ENCODE measurements at regions not wholly inside any gene's neighbourhood (a gene's known extent, or its start where the extent isn't known, plus 50 kb on each side); places are given as distances from the start of the nearest gene placed in this dataset.

DNA sequence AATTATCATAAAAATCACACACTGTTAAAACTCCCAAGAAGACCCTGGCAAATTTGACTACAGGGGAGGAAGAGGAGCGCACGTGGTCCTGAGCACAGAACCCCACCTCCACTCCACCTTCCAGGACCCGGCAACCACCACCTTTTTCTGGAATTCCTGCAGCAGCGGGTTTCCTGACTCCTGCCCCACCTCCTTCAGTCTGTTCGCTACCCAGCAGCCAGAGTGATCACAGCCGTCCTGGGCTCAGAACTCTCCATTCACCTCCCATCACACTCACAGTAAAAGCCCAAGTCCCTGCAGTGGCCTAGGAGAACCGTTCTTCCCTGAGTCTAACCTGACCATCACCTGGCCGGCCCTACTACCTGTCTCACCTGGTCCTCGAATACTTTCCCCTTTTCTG is 107.4 kb upstream of the FAM204A start:
- ChIA-PET CTCF (interaction anchor here (2.0 kb wide), 1 partner anchor 10 kb away, joined by 13 read pairs; no protein-coding TSS in a partner anchor), POLR2A (no interaction called here)
- Mint-ChIP-seq H3K27ac (no peak overlapping the region), H3K9me3 (peaks cover 3% of the 10 kb centered on the region), H3K36me3 (ENCODE audit: low read depth) (no peaks in the 10 kb centered on the region), H3K4me3 (no peak overlapping the region), H3K4me1 (ENCODE audit: low read depth) (no peaks in the 10 kb centered on the region), H3K27me3 (peaks cover 12% of the 10 kb centered on the region)
- TF ChIP-seq, protein P1, sequence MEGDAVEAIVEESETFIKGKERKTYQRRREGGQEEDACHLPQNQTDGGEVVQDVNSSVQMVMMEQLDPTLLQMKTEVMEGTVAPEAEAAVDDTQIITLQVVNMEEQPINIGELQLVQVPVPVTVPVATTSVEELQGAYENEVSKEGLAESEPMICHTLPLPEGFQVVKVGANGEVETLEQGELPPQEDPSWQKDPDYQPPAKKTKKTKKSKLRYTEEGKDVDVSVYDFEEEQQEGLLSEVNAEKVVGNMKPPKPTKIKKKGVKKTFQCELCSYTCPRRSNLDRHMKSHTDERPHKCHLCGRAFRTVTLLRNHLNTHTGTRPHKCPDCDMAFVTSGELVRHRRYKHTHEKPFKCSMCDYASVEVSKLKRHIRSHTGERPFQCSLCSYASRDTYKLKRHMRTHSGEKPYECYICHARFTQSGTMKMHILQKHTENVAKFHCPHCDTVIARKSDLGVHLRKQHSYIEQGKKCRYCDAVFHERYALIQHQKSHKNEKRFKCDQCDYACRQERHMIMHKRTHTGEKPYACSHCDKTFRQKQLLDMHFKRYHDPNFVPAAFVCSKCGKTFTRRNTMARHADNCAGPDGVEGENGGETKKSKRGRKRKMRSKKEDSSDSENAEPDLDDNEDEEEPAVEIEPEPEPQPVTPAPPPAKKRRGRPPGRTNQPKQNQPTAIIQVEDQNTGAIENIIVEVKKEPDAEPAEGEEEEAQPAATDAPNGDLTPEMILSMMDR (IDR thresholded peaks at IDR 0.05), result no peak
- ATAC-seq, result no peak
- intact Hi-C loops (cut with micrococcal nuclease), result no loop called here
- no peak for DNase-seq

- intact Hi-C loops (cut with micrococcal nuclease), result no loop called here
- no peaks in the 10 kb centered on the region for H3K36me3 Mint-ChIP-seq (ENCODE audit: low read depth)
- H3K4me3 Mint-ChIP-seq, result no peak overlapping the region
- H3K9me3 Mint-ChIP-seq, result peaks cover 3% of the 10 kb centered on the region
- no peak for ATAC-seq
- CTCF ChIA-PET, result no interaction called here
- DNase-seq, result no peak
- POLR2A ChIA-PET, result no interaction called here
- peaks cover 12% of the 10 kb centered on the region for H3K27me3 Mint-ChIP-seq
- no peak overlapping the region for H3K27ac Mint-ChIP-seq
- TF ChIP-seq, protein P1 (IDR thresholded peaks at IDR 0.05), result no peak
- H3K4me1 Mint-ChIP-seq (ENCODE audit: low read depth), result no peaks in the 10 kb centered on the region
These were observed 106.6 kb upstream of the FAM204A start for GRCh38 chr10:118448744-118449143.

- ATAC-seq (no peak), DNase-seq (no peak)
- Mint-ChIP-seq H3K9me3 (peaks cover 3% of the 10 kb centered on the region), H3K36me3 (ENCODE audit: low read depth) (no peaks in the 10 kb centered on the region), H3K27ac (no peak overlapping the region), H3K4me3 (no peak overlapping the region), H3K4me1 (ENCODE audit: low read depth) (no peaks in the 10 kb centered on the region), H3K27me3 (peaks cover 15% of the 10 kb centered on the region)
- ChIA-PET CTCF (interaction anchor here (1.2 to 1.3 kb wide), 2 partner anchors 10 to 12 kb away, joined by 3 to 5 read pairs; no protein-coding TSS in a partner anchor), POLR2A (interaction anchor here (1.0 kb wide), 1 partner anchor 14 kb away, joined by 3 read pairs; no protein-coding TSS in a partner anchor)
- intact Hi-C loops (cut with micrococcal nuclease), result no loop called here
- TF ChIP-seq, protein P1 (IDR thresholded peaks at IDR 0.05), result no peak
These were observed 105.5 kb upstream of the FAM204A start for GRCh38 chr10:118447478-118448270.

GRCh38 chr10:118445535-118445934 is 103.4 kb upstream of the FAM204A start:
- TF ChIP-seq, protein P1 (IDR thresholded peaks at IDR 0.05), result no peak
- H3K36me3 Mint-ChIP-seq (ENCODE audit: low read depth), result no peaks in the 10 kb centered on the region
- intact Hi-C loops (cut with micrococcal nuclease), result no loop called here
- CTCF ChIA-PET, result interaction anchor here (2.2 kb wide), 1 partner anchor 14 kb away, joined by 9 read pairs; no protein-coding TSS in a partner anchor
- no peak overlapping the region for H3K4me3 Mint-ChIP-seq
- no peaks in the 10 kb centered on the region for H3K9me3 Mint-ChIP-seq
- peaks cover 21% of the 10 kb centered on the region for H3K27me3 Mint-ChIP-seq
- no peaks in the 10 kb centered on the region for H3K4me1 Mint-ChIP-seq (ENCODE audit: low read depth)
- H3K27ac Mint-ChIP-seq, result no peak overlapping the region
- ATAC-seq, result no peak
- no peak for DNase-seq
- POLR2A ChIA-PET, result no interaction called here

GRCh38 chr10:118444069-118444468 is 101.9 kb upstream of the FAM204A start:
- Mint-ChIP-seq H3K27me3 (peaks cover 28% of the 10 kb centered on the region), H3K36me3 (ENCODE audit: low read depth) (no peaks in the 10 kb centered on the region), H3K4me1 (ENCODE audit: low read depth) (no peaks in the 10 kb centered on the region), H3K27ac (no peak overlapping the region), H3K9me3 (no peaks in the 10 kb centered on the region), H3K4me3 (no peak overlapping the region)
- intact Hi-C loops (cut with micrococcal nuclease), result no loop called here
- ChIA-PET CTCF (interaction anchor here (1.5 to 2.2 kb wide), 2 partner anchors 12 to 15 kb away, joined by 3 to 9 read pairs; no protein-coding TSS in a partner anchor), POLR2A (no interaction called here)
- TF ChIP-seq, protein P1 (IDR thresholded peaks at IDR 0.05), result no peak
- DNase-seq, result no peak
- no peak for ATAC-seq
